ENCODE measurements at regions not wholly inside any gene's neighbourhood (a gene's known extent, or its start where the extent isn't known, plus 50 kb on each side); places are given as distances from the start of the nearest gene placed in this dataset.

DNA sequence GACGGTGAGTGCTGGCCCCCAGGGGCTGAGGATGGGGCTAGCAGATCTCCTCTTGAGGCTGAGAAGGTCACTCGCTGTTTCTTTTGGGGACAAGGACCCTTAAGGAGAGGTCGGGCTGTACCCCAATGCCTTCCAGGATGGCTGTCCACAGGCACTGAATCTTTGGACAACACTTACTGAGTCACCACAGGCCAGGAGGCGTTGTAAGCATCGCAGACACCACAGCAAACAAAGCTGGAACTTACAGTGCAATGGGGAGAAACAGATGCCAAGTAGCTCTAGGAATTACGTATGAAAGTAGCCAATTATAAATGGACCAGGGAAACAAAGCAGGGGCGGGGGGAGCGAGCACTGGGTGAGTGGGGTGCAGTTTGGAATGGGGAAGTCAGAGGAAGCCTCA is 219.8 kb downstream of the GLI2 start:
- no peak for DNase-seq
- no peaks in the 10 kb centered on the region for H3K9me3 ChIP-seq
- no peak for TF ChIP-seq POLR2AphosphoS5 (IDR thresholded peaks at IDR 0.05)
- no peak for TF ChIP-seq POLR2A (IDR thresholded peaks at IDR 0.05)
- no peak for TF ChIP-seq EP300 (IDR thresholded peaks at IDR 0.05)
- TF ChIP-seq, protein P1, sequence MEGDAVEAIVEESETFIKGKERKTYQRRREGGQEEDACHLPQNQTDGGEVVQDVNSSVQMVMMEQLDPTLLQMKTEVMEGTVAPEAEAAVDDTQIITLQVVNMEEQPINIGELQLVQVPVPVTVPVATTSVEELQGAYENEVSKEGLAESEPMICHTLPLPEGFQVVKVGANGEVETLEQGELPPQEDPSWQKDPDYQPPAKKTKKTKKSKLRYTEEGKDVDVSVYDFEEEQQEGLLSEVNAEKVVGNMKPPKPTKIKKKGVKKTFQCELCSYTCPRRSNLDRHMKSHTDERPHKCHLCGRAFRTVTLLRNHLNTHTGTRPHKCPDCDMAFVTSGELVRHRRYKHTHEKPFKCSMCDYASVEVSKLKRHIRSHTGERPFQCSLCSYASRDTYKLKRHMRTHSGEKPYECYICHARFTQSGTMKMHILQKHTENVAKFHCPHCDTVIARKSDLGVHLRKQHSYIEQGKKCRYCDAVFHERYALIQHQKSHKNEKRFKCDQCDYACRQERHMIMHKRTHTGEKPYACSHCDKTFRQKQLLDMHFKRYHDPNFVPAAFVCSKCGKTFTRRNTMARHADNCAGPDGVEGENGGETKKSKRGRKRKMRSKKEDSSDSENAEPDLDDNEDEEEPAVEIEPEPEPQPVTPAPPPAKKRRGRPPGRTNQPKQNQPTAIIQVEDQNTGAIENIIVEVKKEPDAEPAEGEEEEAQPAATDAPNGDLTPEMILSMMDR (IDR thresholded peaks at IDR 0.05) = no peak
- intact Hi-C loops (cut with DNase I; ENCODE audit: low total_unique reads) = no loop called here
- WGBS, 5 donors = 58 to 73% (median 67%) methylated on average over 8 of the region's 8 CpGs
- H3K4me3 ChIP-seq = no peak overlapping the region
- H3K36me3 ChIP-seq = peaks cover 0 to 13% (median 3%) of the 10 kb centered on the region in 4 donors
- H3K27ac ChIP-seq = no peak overlapping the region
- peaks cover 0 to 4% (median 0%) of the 10 kb centered on the region in 4 donors for H3K4me1 ChIP-seq
- no peaks in the 10 kb centered on the region for H3K27me3 ChIP-seq

DNA sequence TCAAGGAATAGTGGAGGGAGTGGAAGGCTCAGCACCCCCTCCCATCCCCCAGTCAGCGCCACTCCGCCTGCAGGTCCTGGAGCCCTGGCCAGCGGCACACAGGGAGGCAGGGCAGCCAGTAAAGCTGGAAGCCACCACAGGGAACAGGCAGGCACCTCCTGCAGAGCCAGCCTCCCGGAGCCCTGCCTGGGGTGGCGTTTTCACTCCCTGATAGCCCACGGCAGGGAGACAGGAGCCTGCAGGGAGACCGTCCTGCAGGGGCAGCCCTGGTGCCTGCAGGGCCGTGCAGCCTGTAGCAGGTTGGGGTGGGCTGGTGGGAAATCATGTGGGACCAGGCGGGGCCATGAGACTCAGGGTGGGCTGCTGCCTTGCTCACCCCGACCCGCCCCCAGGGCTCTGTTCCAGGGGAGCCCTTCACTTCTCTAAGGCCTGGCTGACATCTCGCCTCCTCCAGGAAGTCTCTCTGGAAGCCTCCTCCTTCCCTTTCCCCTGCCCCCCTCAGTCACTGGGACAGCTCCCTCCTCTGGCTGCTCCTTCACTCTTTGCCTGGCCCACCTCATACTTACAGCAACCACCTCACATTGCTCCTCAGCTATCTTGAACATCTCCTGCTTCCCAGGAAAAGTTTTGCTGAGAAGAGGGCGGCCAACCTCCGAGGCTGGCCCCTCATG is 221.0 kb downstream of the GLI2 start:
- Histone ChIP-seq H3K4me1 (peaks cover 0 to 4% (median 0%) of the 10 kb centered on the region in 4 donors), H3K4me3 (no peak overlapping the region), H3K27me3 (no peaks in the 10 kb centered on the region), H3K9me3 (no peaks in the 10 kb centered on the region), H3K27ac (no peak overlapping the region), H3K36me3 (peaks cover 0 to 13% (median 3%) of the 10 kb centered on the region in 4 donors)
- DNase-seq = no peak
- intact Hi-C loops (cut with DNase I; ENCODE audit: low total_unique reads) = no loop called here
- no peak for TF ChIP-seq POLR2A (IDR thresholded peaks at IDR 0.05)
- WGBS, 5 donors = 66 to 93% (median 80%) methylated on average over 5 to 14 of the region's 14 CpGs

GRCh38 chr2:120957905-120958304 is 222.2 kb downstream of the GLI2 start:
- 37 to 67% (median 59%) methylated on average over 3 to 5 of the region's 5 CpGs for WGBS, 5 donors

DNA sequence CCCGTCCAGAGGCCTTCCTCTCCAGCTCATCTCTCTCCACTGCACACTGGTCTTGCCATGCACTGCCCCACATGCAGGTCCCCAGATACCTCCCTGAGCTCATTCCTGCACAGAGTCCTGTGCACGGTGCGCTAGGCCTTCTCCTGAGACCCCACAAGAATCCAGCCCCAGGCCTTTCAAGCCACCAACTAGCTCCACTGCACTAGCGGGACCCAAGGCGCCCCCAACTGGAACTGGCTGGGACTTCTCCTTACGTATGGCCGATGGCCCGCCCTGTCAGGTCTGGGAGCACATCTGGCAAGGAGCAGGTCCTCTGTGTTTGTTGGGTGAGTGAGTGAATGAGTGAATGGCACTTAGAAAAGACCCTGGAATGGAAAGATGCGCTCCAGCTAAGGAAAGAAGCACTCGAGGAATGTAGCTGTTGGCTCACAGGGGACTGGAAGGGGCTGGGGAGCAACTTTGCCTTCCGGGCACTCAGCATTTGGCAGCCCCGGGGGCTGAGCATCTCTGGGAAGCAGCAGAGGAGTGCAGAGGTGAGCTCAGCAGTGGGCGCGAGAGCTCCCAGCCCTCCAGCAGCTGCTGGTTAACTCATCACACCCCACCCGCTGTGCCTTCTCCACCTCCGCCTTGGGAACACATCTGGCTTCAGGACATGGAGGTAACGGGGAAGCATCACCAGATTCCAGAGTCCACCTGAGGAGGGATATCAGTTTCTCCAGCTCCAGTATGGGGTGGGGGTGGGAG is 223.1 kb downstream of the GLI2 start:
- H3K27ac ChIP-seq = no peak overlapping the region
- H3K36me3 ChIP-seq = peaks cover 0 to 13% (median 3%) of the 10 kb centered on the region in 4 donors
- H3K4me3 ChIP-seq = no peak overlapping the region
- TF ChIP-seq EP300 (IDR thresholded peaks at IDR 0.05) = no peak
- no peak for DNase-seq
- WGBS, 5 donors = 77 to 86% (median 81%) methylated on average over 14 to 17 of the region's 17 CpGs
- intact Hi-C loops (cut with DNase I; ENCODE audit: low total_unique reads) = no loop called here
- H3K4me1 ChIP-seq = peaks cover 0 to 4% (median 0%) of the 10 kb centered on the region in 4 donors
- no peaks in the 10 kb centered on the region for H3K27me3 ChIP-seq
- H3K9me3 ChIP-seq = no peaks in the 10 kb centered on the region

More at GRCh38 chr2:120957905-120958304, 222.2 kb downstream of the GLI2 start:
- no peak for TF ChIP-seq POLR2A (IDR thresholded peaks at IDR 0.05)
- TF ChIP-seq, protein P1 (IDR thresholded peaks at IDR 0.05) = no peak
- Histone ChIP-seq H3K4me3 (no peak overlapping the region), H3K4me1 (peaks cover 0 to 4% (median 0%) of the 10 kb centered on the region in 4 donors), H3K9me3 (no peaks in the 10 kb centered on the region), H3K27ac (no peak overlapping the region), H3K27me3 (no peaks in the 10 kb centered on the region), H3K36me3 (peaks cover 0 to 13% (median 3%) of the 10 kb centered on the region in 4 donors)
- intact Hi-C loops (cut with DNase I; ENCODE audit: low total_unique reads) = no loop called here
- DNase-seq = peak in 1 of 2 donors; percentile 76

GRCh38 chr2:120959426-120959825 is 223.8 kb downstream of the GLI2 start:
- Histone ChIP-seq H3K4me3 (no peak overlapping the region), H3K27me3 (no peaks in the 10 kb centered on the region), H3K4me1 (peaks cover 0 to 4% (median 0%) of the 10 kb centered on the region in 4 donors), H3K36me3 (peaks cover 0 to 13% (median 3%) of the 10 kb centered on the region in 4 donors), H3K27ac (no peak overlapping the region), H3K9me3 (no peaks in the 10 kb centered on the region)
- WGBS, 5 donors = 70 to 89% (median 82%) methylated on average over 13 of the region's 13 CpGs
- peak in 1 of 2 donors; percentile 83 for DNase-seq
- intact Hi-C loops (cut with DNase I; ENCODE audit: low total_unique reads) = no loop called here
- TF ChIP-seq POLR2A (IDR thresholded peaks at IDR 0.05) (no peak), POLR2AphosphoS5 (IDR thresholded peaks at IDR 0.05) (no peak), EP300 (IDR thresholded peaks at IDR 0.05) (no peak)
- TF ChIP-seq, protein P1 (IDR thresholded peaks at IDR 0.05) = no peak

Data from stomach (tissue), 8 donors.